ENCODE measurements at regions not wholly inside any gene's neighbourhood (a gene's known extent, or its start where the extent isn't known, plus 50 kb on each side); places are given as distances from the start of the nearest gene placed in this dataset.
"Not testable (repeated sequence)": the region's sequence is repeated elsewhere in the genome, so short reads cannot be mapped to it uniquely, and the experiment has no call there.

- no peak for DNase-seq (ENCODE audit: low spot score)
Measured at GRCh38 chr18:51453594-51453993, 256.1 kb upstream of the MEX3C start.

GRCh38 chr18:51458861-51459260 is 261.4 kb upstream of the MEX3C start:
- DNase-seq (ENCODE audit: low spot score) = no peak

DNA sequence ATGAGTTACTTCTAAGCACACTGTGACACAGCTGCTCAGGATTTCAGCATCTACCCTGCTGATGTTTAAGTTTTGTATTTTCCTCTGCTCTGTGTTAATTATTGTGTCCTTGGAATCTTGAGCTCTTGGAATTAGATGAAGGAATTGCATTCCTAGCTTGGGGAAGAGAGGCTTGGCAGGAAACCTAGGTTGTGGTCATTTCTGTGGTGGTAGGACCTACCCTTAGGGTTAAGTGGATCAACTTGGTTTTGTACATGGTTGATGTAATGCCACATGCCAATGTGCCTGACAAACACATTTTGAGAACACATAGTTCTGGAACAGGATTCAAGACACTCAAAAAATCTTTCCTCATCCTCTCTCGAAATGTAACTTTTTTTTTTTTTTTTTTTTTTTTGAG is 264.5 kb upstream of the MEX3C start:
- DNase-seq (ENCODE audit: low spot score) = no peak

- no peak for DNase-seq (ENCODE audit: low spot score)
Measured at GRCh38 chr18:51463483-51464136, 266.1 kb upstream of the MEX3C start.

- no peak for DNase-seq (ENCODE audit: low spot score)
Measured at GRCh38 chr18:51478908-51479307, 281.4 kb upstream of the MEX3C start.

DNA sequence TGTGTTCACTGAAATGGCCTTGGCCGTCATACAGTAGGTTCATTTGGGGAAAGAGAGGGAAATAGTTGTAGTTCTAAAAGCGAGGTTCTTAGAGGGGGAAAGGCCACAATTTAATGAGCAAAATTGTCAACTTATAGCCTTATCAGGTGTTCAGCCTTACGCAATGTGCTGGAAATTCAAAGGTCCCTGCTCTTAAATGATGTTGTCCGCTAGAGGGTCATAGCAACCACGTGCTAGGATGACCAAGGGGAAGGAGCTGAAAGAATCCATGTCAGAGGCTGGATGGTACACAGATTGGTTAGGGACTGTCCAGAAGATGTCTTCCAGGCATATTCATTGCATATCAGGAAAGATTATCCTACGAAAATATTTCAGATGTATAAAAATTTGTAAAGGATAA is 282.3 kb upstream of the MEX3C start:
- DNase-seq (ENCODE audit: low spot score) = no peak

GRCh38 chr18:51480407-51481261 is 283.2 kb upstream of the MEX3C start:
- DNase-seq (ENCODE audit: low spot score) = no peak

GRCh38 chr18:51486735-51487366 is 289.4 kb upstream of the MEX3C start:
- no peak for DNase-seq (ENCODE audit: low spot score)

DNA sequence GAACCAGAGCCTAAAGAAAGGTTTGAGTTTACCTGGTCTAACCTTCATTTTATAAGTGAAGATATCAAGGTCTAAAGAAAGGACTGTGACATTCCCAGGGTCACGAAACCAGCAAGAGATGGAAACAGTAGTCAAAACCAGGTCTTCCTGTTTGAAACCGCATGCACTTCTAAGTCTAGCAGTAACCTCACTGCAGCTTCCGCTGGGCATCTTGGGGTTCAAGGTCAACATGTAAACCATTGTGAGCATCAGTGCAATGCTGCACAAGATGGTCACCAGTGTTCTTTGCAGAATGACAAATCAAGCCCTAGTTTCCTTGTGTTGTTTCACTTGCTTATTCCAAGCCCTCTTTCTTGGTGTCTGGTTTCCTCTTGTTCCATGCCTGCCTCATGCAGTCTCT is 292.9 kb upstream of the MEX3C start:
- no peak for DNase-seq (ENCODE audit: low spot score)

- no peak for DNase-seq (ENCODE audit: low spot score)
Measured at GRCh38 chr18:51490860-51491259, 293.4 kb upstream of the MEX3C start.

GRCh38 chr18:51491678-51492372 is 294.3 kb upstream of the MEX3C start:
- DNase-seq (ENCODE audit: low spot score) = no peak

DNA sequence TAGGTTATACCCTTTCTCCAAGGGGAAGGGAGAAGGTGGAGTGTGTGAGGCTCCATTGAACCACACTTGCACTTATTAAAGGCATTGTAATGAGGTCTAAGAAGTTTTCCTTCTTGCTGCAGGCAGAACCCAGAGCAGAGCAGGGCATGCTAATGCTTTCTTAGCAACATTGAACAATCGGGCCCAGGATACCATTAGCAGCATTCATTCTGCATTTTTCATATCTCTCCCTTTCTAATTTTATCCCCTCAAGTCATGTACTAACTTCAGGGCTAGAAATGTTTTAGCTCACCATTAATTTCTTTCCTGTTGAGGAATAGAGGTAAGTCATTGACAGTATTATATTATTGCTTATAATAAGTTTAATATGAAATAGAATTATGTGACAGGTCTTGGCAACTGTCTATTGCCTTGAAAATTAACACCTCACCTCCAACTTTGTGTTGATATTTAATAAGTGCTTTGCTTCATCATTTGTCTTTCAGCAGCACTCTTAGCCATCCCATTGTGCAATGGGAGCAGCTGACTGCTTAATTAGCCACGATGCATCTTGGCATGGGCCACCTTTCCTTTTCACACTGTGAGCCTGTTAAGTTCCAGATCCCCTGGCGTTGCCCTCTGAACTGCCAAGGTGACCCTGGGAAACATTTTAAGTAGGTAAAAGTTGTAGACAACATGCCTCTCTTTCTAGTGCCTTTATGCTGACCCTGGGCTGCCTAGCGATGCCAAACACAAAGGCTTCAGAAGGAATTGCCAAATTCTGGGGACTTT is 300.8 kb upstream of the MEX3C start:
- no peak for DNase-seq (ENCODE audit: low spot score)

DNA sequence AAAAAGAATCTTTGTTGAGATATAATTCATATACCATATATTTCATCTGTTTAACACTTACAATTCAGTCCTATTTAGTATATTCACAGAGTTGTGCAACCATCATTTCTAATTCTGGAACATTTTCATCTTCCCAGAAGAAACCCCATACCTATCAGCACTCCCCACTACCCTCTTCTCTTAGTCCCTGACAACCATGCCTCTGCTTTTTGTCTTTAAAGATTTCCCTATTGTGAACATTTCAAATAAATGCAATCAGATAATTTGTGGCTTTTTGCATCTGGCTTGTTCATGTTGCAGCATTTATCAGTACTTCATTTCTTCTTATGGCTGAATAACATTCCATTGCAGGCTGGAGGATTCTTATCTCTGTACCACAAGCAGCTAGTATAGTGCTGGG is 305.9 kb upstream of the MEX3C start:
- DNase-seq (ENCODE audit: low spot score) = no peak

DNA sequence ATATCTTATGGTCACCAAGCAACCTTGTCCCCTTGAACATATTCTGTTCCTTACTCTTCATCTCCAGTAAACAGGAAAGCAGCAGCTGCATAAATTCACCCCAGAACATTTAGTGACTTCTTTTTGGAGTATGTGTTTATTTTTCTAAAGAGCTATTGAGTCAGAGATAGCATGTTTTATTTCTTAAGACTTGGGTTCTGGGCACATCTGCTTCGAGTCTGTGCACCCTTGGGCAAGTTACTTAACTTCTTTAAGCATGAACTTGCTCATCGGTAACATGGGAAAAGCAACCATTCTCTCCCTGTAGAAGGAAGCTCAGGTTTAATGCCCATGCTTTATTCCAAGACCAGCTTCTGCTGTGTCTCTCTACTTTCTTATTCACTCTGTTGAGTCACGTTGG is 309.3 kb upstream of the MEX3C start:
- DNase-seq (ENCODE audit: low spot score) = no peak

DNA sequence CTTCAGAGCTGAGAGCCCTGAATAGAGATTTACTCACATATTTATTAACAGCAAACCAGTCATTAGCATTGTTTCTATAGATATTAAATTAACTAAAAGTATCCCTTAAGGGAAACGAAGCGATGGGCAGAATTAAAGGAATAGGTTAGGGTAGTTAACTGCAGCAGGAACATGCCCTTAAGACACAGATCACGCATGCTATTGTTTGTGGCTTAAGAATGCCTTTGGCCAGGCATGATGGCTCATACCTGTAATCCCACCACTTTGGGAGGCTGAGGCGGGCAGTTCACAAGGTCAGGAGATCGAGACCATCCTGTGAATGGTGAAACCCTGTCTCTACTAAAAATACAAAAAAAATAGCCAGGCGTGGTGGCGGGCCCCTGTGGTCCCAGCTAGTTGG is 310.9 kb upstream of the MEX3C start:
- not testable (repeated sequence) for DNase-seq (ENCODE audit: low spot score)

- DNase-seq (ENCODE audit: low spot score) = no peak
Measured at GRCh38 chr18:51510020-51510419, 312.5 kb upstream of the MEX3C start.

GRCh38 chr18:51513517-51513916 is 316.0 kb upstream of the MEX3C start:
- no peak for DNase-seq (ENCODE audit: low spot score)

- DNase-seq (ENCODE audit: low spot score) = no peak
Measured at GRCh38 chr18:51514128-51514527, 316.6 kb upstream of the MEX3C start.

GRCh38 chr18:51516478-51517038 is 319.1 kb upstream of the MEX3C start:
- DNase-seq (ENCODE audit: low spot score) = no peak

GRCh38 chr18:51519571-51519970 is 322.1 kb upstream of the MEX3C start:
- DNase-seq (ENCODE audit: low spot score) = no peak

DNA sequence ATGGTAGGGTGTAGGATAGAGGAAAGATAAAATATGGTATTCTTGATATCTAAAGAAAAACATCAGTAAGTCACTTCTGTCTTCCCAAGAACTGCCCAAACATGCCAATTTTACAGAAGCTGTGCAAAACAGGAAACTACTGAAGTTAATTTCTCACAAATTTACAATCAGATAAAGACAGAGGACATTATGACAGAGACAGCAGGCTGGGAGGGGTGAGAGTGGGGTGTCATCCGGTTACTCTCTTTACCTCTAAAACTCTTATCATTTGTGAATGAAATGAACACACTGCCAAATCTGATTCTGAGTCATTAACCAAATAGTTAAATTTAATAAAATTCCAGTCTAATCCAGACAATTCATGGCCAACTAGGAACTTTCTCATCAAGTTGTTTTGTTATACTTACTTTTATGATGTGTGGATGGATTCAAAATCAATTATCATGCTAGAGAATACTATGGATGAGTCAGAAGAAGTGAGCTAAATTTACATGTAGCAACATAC is 323.2 kb upstream of the MEX3C start:
- DNase-seq (ENCODE audit: low spot score) = no peak

Measured in CD4-positive, alpha-beta T cell treated with Interleukin-15 for 4 hours (primary cell).